Upper lobe of left lung (tissue), 4 donors: ENCODE measurements at regions not wholly inside any gene's neighbourhood (a gene's known extent, or its start where the extent isn't known, plus 50 kb on each side); places are given as distances from the start of the nearest gene placed in this dataset.

Experiments
- EP300 ChIP-seq, 4 donors: sonication (generic); formaldehyde crosslinking; IDR thresholded peaks; one replicate each; pipeline ENCODE4 v1.5.1; 2017; ENCODE audit warnings: antibody characterized with exemption in 4 of 4, control low read depth in 2 of 4
- POLR2A ChIP-seq, 4 donors: fragments of 450-650 bp; IDR thresholded peaks; one replicate each; pipeline ENCODE4 v1.5.1; 2016 to 2017; ENCODE audit warnings: antibody characterized with exemption in 4 of 4, mild to moderate bottlenecking in 2 of 4
- POLR2AphosphoS5 ChIP-seq, 2 donors: sonication (generic); formaldehyde crosslinking; IDR thresholded peaks; one replicate each; pipeline ENCODE4 v1.5.1; 2017; ENCODE audit warnings: antibody characterized with exemption in 2 of 2
- TF ChIP-seq, protein P1 (sequence below), 6 experiments: fragments of 450-650 bp in 4 of 6; fragments of 200-600 bp in 2 of 6; sonication (generic) in 2 of 6; IDR thresholded peaks; one replicate each; pipeline ENCODE4 v1.5.1; 2016 to 2019; ENCODE audit warnings: antibody characterized with exemption in 6 of 6

DNA sequence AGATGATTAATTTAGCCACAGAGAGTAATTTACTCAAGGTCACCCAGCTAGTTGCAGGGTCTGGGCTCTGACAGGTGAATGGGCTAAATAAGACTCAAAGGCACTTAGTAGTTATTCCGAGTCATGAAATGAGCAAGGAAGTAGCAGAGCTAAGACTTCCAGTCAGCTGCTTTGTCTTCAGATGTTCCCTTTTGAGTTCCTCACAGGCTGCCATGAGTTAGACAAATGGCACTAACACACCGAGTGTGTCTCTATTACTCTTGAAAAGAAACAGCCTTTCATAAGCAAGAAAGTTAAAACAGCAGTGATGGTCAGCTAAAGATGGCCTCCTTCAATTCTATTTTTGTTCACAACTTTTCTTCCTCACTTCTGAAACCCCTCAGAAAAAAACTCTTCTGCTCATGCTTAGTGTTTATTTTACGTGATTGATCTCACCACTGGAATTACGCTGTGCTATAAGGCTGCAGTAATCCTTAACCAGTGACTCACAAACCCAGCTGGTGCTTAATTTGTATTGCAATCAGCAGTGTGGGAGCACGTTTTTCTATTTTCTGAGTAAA is 389.1 kb downstream of the AASDHPPT start:
- TF ChIP-seq, protein P1, sequence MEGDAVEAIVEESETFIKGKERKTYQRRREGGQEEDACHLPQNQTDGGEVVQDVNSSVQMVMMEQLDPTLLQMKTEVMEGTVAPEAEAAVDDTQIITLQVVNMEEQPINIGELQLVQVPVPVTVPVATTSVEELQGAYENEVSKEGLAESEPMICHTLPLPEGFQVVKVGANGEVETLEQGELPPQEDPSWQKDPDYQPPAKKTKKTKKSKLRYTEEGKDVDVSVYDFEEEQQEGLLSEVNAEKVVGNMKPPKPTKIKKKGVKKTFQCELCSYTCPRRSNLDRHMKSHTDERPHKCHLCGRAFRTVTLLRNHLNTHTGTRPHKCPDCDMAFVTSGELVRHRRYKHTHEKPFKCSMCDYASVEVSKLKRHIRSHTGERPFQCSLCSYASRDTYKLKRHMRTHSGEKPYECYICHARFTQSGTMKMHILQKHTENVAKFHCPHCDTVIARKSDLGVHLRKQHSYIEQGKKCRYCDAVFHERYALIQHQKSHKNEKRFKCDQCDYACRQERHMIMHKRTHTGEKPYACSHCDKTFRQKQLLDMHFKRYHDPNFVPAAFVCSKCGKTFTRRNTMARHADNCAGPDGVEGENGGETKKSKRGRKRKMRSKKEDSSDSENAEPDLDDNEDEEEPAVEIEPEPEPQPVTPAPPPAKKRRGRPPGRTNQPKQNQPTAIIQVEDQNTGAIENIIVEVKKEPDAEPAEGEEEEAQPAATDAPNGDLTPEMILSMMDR (IDR thresholded peaks at IDR 0.05): no peak
- no peak for TF ChIP-seq POLR2AphosphoS5 (IDR thresholded peaks at IDR 0.05)
- no peak for TF ChIP-seq POLR2A (IDR thresholded peaks at IDR 0.05)
- TF ChIP-seq EP300 (IDR thresholded peaks at IDR 0.05): no peak
